Left lobe of liver (tissue), 2 donors: ENCODE measurements at regions not wholly inside any gene's neighbourhood (a gene's known extent, or its start where the extent isn't known, plus 50 kb on each side); places are given as distances from the start of the nearest gene placed in this dataset.

Experiments
- ATAC-seq: fragments of 200-7000 bp; cut with Tn5 transposase; one replicate; pipeline ENCODE4 v1.9.1; 2020; ENCODE audit warnings: mild to moderate bottlenecking, moderate library complexity
- DNase-seq: peaks from one replicate; pipeline ENCODE4 v3.0.0-alpha.2; 2020; ENCODE audit warnings: low spot score
- donor health status: DM: no; HTN: no; CAD: no; lungs with moderate emphysema.
- donor health status: DM: no; HTN: yes; CAD: no.

DNA sequence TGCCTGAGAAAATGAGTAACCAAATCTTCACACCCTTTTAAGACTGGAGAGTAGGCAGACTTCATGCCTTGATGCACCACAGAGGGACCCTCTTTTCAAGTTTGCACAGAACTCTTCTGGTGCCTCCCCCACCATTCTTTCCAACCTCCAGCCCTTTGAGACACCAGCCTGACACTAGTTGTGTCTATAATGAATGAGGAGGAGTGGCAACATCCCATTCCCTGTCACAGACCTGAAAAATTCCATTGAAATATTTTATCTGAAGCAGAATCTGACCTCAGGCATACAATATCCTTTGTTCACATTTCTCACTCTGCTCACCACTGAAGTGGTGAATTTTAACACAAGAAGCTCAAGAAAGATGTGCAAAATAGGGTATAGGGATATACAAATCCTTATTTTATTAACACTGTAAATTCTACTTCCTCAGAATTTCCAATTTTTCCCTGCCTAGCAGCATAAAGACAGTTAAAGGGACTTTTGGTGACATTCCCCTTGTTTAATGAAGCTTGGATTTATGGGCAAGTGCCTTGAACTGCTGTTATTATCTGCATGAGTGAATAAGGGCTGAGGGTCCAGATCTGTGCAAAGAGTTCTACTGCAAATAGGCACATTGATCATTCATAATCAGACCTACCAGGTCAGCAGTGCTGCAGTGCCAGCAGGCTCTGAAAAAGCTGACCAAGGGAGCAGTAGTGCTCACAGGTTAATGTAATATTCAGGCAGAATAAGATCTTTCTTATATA, 149.9 kb upstream of the PAQR3 start:
- ATAC-seq (no peak), DNase-seq (no peak)

DNA sequence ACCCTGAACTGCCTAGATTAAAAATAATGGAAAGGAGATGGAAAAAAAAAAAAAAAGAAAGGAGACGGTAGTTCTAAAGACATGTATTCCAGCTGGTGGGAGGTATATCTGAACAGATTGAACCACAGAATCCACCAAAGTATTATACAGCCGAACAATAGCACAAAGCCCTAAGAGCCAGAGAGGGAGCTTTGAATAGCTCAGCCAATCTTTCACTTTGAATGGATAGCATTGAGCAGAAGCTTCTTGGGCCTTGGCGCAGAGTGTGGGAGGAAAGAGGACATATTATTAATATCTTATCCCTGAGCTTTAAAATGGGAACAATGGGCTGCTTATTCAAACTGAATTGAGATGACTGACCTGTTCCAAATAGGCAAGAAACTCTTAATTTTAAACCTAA, 147.8 kb upstream of the PAQR3 start:
- DNase-seq (no peak), ATAC-seq (no peak)

DNA sequence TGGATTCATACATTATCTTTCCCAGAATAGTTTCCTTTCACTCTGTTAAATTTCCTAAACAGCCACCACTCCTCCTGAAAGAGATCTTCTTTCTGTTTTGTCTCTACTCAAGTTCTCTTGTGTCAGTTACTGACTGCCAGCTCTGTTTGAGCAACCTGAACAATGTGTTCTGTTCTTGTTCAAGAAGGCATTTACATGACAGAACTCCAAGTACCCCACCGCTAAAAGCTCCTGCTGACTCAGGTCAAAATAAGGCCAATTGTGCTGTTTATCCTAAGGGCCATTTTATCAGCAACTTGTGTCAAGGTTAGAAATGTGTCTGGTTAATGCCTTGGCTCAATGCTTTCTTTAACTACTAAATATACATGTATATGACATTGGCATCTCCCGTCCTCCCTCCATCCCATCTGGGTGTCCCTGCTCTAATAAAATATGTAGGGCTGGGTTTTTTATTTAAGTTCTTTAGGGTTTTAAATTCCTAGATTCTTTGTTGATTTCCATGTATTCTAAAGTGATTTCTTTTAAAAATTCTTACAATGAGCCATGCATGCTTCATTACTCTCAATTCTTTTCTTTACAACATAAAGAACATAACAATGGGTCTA, 144.3 kb upstream of the PAQR3 start:
- ATAC-seq (no peak), DNase-seq (no peak)

DNA sequence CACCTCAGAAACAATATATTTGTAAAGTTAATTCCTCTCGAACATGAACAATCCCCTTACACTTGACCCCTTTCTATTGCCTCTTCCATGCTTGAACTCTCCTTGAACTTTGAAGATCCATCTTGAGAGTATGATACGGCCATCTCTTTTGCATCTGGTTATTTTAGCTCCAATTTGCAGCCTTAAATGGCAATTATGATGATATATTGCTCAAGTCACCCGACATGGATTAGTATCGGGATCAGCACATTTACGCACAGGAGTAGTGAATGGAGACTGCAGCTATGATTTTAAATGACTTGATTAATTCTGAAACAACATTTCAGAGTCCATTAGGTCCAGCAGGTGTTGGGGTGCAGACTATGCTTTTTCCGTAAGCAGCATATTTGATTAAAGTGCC, 143.8 kb upstream of the PAQR3 start:
- DNase-seq: no peak

GRCh38 chr4:79081973-79082372, 142.7 kb upstream of the PAQR3 start:
- no peak for ATAC-seq
- no peak for DNase-seq

More for the DNA sequence above, 143.8 kb upstream of the PAQR3 start:
- no peak for ATAC-seq

DNA sequence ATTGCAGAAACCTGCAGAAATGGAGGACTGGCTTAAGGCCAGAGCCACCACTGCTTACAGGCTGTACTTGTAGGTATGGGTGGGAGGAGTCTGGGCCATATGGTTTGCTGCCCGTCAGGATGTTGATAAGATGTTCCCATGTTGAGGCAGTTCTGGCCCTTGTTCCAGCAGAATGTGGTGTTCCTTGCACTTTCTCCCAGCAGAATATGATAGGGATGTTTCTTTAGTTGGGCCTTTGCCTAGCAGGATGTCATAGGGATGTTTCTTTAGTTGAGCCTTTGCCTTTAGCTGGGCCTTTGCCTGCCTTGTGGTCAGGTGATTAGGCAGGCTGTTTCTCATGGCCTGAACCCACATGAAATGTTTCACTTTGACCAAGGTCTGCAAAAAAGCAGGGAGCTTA, 139.1 kb upstream of the PAQR3 start:
- no peak for DNase-seq
- ATAC-seq: no peak

DNA sequence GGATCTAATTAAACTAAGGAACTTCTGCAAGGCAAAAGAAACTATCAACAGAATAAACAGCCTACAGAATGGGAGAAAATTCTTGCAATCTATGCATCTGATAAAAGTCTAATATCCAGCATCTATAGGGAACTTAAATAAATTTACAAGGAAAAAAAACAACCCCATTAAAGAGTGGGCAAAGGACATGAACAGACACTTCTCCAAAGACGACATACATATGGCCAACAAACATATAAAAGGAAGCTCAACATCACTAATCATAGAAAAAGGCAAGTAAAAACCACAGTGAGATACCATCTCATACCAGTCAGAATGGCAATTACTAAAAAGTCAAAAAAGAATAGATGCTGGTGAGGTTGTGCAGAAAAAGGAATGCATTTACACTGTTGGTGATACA, 134.8 kb upstream of the PAQR3 start:
- no peak for DNase-seq

GRCh38 chr4:79073471-79073870, 134.2 kb upstream of the PAQR3 start:
- ATAC-seq (no peak), DNase-seq (no peak)

More for the DNA sequence above, 134.8 kb upstream of the PAQR3 start:
- no peak for ATAC-seq

GRCh38 chr4:79065262-79065661, 126.0 kb upstream of the PAQR3 start:
- DNase-seq: no peak
- ATAC-seq: no peak

GRCh38 chr4:79064806-79065205, 125.6 kb upstream of the PAQR3 start:
- no peak for ATAC-seq
- DNase-seq: no peak

- ATAC-seq (no peak), DNase-seq (no peak)
Observed at GRCh38 chr4:79059631-79060399, 120.6 kb upstream of the PAQR3 start.

DNA sequence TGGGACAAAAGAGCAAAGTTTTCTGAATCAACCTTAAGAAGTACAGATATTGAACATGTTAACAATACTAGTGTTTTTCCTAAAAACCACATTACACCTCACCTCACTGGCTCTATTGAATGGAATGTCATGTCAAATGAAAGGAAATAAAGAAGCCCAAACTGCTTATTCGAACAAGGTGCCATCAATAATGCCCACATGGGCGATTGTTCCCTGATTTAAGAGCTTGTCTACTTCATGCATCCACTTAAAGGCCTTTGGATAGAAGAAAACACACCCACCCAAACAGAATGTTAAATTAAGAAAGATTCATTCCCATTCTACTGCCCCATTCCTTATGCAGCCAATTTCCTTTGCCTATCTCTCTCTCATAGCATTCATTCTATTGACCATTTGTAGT, 118.5 kb upstream of the PAQR3 start:
- ATAC-seq (no peak), DNase-seq (no peak)

GRCh38 chr4:79053754-79054153, 114.5 kb upstream of the PAQR3 start:
- no peak for DNase-seq
- ATAC-seq: no peak

DNA sequence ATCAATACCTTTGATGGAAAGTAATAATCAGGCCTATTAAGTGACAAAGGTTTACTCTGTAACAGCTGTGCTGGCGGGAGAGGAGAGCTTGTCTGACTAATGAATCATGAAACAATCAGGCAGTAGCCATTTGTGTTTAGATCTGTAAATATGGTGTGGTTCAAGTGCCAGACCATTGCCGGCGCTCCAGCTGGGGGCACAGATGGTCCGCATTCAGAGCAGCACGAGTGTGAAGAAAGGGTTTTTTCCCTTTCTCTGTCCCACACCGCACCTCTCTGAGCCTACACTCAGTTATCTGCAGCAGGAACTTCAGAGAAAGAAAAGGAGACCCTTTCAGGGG, 111.3 kb upstream of the PAQR3 start:
- ATAC-seq (no peak), DNase-seq (no peak)

- no peak for DNase-seq
- no peak for ATAC-seq
Observed at GRCh38 chr4:79049840-79050540, 110.8 kb upstream of the PAQR3 start.

- DNase-seq: no peak
Observed at GRCh38 chr4:79048878-79049277, 109.6 kb upstream of the PAQR3 start.

GRCh38 chr4:79047316-79047715, 108.1 kb upstream of the PAQR3 start:
- no peak for ATAC-seq
- no peak for DNase-seq

More at GRCh38 chr4:79048878-79049277, 109.6 kb upstream of the PAQR3 start:
- ATAC-seq: no peak

DNA sequence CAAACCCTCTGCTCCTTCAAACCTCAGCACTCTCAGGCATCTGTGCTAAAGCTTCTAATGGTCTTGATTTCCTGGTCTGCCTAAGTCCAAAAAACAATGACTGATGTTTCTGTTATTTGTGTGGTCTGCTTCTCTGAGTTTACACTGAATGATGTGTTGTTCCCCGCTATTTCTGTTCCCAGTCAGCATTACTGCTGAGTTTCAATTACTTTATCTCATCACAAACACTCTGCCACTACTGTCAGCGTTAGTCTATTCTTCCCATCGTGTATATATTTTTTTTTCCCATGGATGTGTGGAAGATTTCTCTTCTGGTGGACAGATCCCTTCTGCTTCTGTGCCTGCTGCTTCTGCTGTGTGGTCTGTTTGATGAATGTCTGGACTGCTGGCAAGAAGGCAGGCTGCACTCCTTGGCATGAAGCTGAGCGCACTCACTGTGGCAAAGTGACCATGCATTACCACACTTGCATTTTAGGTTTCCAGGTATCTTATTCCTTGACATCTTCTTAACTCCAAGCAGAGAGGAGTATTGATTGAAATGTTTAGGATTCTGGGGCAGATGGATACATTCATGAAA, 106.9 kb upstream of the PAQR3 start:
- no peak for DNase-seq
- ATAC-seq: no peak

- ATAC-seq (no peak), DNase-seq (no peak)
Observed at GRCh38 chr4:79044141-79044659, 105.0 kb upstream of the PAQR3 start.

GRCh38 chr4:79043138-79043537, 103.9 kb upstream of the PAQR3 start:
- no peak for ATAC-seq
- no peak for DNase-seq
